CD4-positive, alpha-beta memory T cell (primary cell): ENCODE measurements at regions not wholly inside any gene's neighbourhood (a gene's known extent, or its start where the extent isn't known, plus 50 kb on each side); places are given as distances from the start of the nearest gene placed in this dataset.

ENCODE experiments used
- CTCF ChIA-PET: fragments of 350-600 bp; sonication (Branson Sonifier 250); formaldehyde crosslinking; loops from one replicate; lab custom pipeline; 2021; ENCODE audit warnings: inconsistent platforms; ENCODE audit not compliant: partially characterized antibody; lab: Charles Lee
- POLR2A ChIA-PET: fragments of 350-600 bp; sonication (Branson Sonifier 250); formaldehyde crosslinking; loops from one replicate; lab custom pipeline; 2021; ENCODE audit not compliant: partially characterized antibody; lab: Charles Lee
- DNase-seq, 5 donors: peaks; one replicate each; pipeline versions ENCODE4 v3.0.0 to v3.0.0-alpha.2; 2020 to 2022; ENCODE audit warnings: mixed read lengths in 1 of 5
- H3K27ac ChIP-seq: one replicate; pipeline ENCODE4 v1.7.0; 2013; ENCODE audit warnings: low read depth, low read length
- H3K27me3 ChIP-seq: 2 replicates; pipeline ENCODE4 v1.7.0; 2013; ENCODE audit warnings: mild to moderate bottlenecking, low read length, moderate library complexity; ENCODE audit not compliant: insufficient read depth
- H3K36me3 ChIP-seq: 2 replicates; pipeline ENCODE4 v1.7.0; 2013; ENCODE audit warnings: mild to moderate bottlenecking, low read length, moderate library complexity; ENCODE audit not compliant: insufficient read depth
- H3K4me1 ChIP-seq: 2 replicates; pipeline ENCODE4 v1.7.0; 2013; ENCODE audit warnings: mild to moderate bottlenecking, low read length, moderate library complexity; ENCODE audit not compliant: insufficient read depth
- H3K4me3 ChIP-seq, 2 donors: one replicate each; pipeline ENCODE4 v1.7.0; 2013; ENCODE audit warnings: low read length in 2 of 2, mild to moderate bottlenecking in 1 of 2
- H3K9me3 ChIP-seq, 2 donors: one replicate each; pipeline ENCODE4 v1.7.0; 2013; ENCODE audit warnings: low read length in 2 of 2, control low read depth in 1 of 2; ENCODE audit not compliant: control insufficient read depth in 1 of 2
- H3K27ac Mint-ChIP-seq, 7 donors: one replicate each; pipeline ENCODE4 v1.8.0; 2020 to 2021; ENCODE audit warnings: mixed read lengths in 7 of 7, mild to moderate bottlenecking in 6 of 7, inconsistent platforms in 3 of 7, moderate library complexity in 3 of 7
- H3K27me3 Mint-ChIP-seq, 2 donors: one replicate each; pipeline ENCODE4 v1.8.0; 2020 to 2021; ENCODE audit warnings: mixed read lengths in 2 of 2
- H3K36me3 Mint-ChIP-seq, 2 donors: one replicate each; pipeline ENCODE4 v1.8.0; 2020 to 2021; ENCODE audit warnings: mixed read lengths in 2 of 2, inconsistent platforms in 1 of 2, mild to moderate bottlenecking in 1 of 2
- H3K4me1 Mint-ChIP-seq, 4 donors: one replicate each; pipeline ENCODE4 v1.8.0; 2020 to 2021; ENCODE audit warnings: mixed read lengths in 4 of 4, mild to moderate bottlenecking in 1 of 4
- H3K4me3 Mint-ChIP-seq, 8 donors: one replicate each; pipeline ENCODE4 v1.8.0; 2020 to 2021; ENCODE audit warnings: mixed read lengths in 8 of 8, mild to moderate bottlenecking in 7 of 8, moderate library complexity in 6 of 8, inconsistent platforms in 3 of 8
- H3K9me3 Mint-ChIP-seq, 8 donors: one replicate each; pipeline ENCODE4 v1.8.0; 2020 to 2021; ENCODE audit warnings: mixed read lengths in 8 of 8, mild to moderate bottlenecking in 5 of 8, inconsistent platforms in 3 of 8, moderate library complexity in 1 of 8
- intact Hi-C: fragments of 100-400 bp; cut with micrococcal nuclease; formaldehyde crosslinking; loops from one replicate; pipeline ENCODE4 v1.15.1; 2023

DNA sequence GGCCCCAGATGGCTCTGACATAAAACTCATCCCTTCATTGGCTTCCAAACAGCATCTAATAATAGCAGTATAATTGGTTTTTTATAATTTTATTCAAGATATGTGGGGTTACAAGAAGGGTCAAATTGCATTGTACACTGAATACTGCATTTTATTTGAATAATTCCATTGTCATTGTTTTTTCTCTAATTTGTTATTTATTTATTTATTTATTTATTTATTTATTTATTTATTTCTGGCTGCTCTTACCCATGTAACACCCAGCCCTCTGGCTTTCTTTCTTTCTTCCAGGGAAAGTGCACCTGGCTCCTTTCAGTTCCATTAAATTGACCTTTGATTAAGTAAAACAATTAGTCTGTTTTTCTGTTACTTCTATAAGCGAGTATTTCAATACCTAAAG is 210.1 kb downstream of the CDH9 start:
- Histone ChIP-seq H3K4me3 (no peak overlapping the region), H3K4me1 (no peaks in the 10 kb centered on the region), H3K27ac (no peak overlapping the region), H3K9me3 (no peaks in the 10 kb centered on the region), H3K36me3 (no peaks in the 10 kb centered on the region), H3K27me3 (no peaks in the 10 kb centered on the region)
- POLR2A ChIA-PET = no interaction called here
- intact Hi-C loops = no loop called here
- H3K27ac Mint-ChIP-seq = no peak overlapping the region
- CTCF ChIA-PET = no interaction called here
- H3K4me3 Mint-ChIP-seq = no peak overlapping the region
- H3K36me3 Mint-ChIP-seq = no peaks in the 10 kb centered on the region
- peaks cover 0 to 29% (median 10%) of the 10 kb centered on the region in 8 donors for H3K9me3 Mint-ChIP-seq
- H3K27me3 Mint-ChIP-seq = no peaks in the 10 kb centered on the region
- DNase-seq = no peak
- H3K4me1 Mint-ChIP-seq = no peaks in the 10 kb centered on the region

DNA sequence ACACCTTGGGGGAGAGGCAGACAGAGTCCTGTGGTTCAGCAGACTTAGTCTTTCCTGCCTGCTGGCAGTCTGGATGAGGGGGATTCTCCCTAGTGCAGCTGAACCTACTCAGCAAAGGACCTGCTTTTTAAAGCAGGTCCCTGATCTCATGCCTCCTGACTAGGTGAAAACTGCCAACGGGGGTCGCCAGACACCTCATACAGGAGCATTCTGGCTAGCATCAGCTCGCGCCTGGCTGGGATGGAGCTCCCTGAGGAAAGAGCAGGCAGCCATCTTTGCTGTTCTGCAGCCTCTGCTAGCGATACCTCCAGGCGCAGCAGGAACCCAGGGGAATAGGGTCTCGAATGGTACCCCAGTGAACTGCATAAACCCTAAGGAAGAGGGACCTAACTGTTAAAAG is 225.2 kb downstream of the CDH9 start:
- Mint-ChIP-seq H3K36me3 (no peaks in the 10 kb centered on the region), H3K27me3 (no peaks in the 10 kb centered on the region), H3K4me3 (no peak overlapping the region), H3K9me3 (peaks cover 7 to 42% (median 22%) of the 10 kb centered on the region in 8 donors), H3K4me1 (no peaks in the 10 kb centered on the region), H3K27ac (no peak overlapping the region)
- Histone ChIP-seq H3K4me1 (no peaks in the 10 kb centered on the region), H3K9me3 (no peaks in the 10 kb centered on the region), H3K4me3 (no peak overlapping the region), H3K27me3 (no peaks in the 10 kb centered on the region), H3K27ac (no peak overlapping the region), H3K36me3 (no peaks in the 10 kb centered on the region)
- no peak for DNase-seq
- CTCF ChIA-PET = no interaction called here
- intact Hi-C loops = no loop called here
- POLR2A ChIA-PET = no interaction called here

DNA sequence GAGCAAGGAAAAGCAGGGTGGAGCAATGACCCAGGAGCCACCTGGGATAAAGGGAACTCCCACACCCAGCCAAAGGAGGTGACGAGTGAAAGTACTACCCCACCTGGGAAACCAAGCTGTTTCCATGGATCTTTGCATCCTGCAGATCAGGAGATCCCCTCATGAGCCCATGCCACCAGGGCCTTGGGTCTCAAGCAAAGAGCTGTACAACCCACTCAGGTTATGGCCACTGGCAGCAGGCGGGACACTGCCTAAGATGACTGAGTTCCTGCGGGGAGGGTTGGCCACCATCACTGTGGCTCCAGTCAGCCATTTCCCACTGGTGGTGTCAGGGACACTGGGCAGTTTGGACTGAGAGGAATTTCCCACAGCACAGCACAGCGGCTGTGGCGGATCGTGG is 225.7 kb downstream of the CDH9 start:
- Mint-ChIP-seq H3K36me3 (no peaks in the 10 kb centered on the region), H3K27ac (no peak overlapping the region), H3K4me1 (no peaks in the 10 kb centered on the region)

DNA sequence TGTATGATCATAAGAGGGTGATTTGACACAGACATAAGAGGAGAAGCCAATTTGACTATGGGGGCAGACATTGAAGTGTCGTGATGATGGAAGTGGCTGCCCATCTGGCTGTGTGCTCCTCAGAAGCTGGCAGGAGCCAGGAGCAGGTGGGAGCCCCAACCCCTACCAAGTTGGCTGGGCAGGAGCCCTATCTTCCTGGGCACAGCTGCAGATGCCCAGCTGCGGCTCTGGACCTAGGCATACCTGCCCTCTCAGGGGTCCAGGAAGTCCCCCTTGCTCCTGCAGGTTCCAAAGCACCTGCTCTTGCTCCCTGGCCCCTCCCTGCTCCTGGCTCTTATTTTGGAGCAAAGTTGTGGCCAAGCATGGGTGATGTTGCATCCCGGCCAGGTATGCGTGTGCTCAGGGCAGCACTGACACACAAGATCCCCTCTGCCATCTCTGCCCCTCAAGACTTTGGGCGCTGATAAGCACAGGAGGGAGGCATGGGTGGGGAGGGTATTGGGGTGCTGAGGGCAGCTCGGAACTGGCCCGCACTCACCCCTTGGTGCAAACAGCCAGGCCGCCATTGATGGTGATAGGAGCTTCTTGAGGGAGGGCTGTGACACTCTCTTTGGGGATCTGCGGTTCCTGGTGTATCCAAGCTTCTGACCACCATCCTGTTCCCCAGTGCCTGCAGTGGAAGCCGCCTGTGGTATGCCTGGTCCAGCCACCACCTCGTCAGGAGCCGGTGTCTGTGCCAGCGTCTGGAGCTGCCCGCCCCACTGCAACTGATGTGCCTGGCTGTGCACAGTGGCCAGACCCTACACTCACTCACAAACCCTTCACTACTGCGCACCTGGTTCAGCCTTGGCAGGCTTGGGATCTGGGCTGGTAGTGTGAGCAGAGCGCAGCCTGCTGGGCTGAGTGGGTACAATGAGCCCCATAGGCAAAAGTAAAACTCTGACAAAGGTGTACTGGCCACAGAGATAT is 230.9 kb downstream of the CDH9 start:
- CTCF ChIA-PET = no interaction called here
- Histone ChIP-seq H3K36me3 (no peaks in the 10 kb centered on the region), H3K9me3 (no peaks in the 10 kb centered on the region), H3K27ac (no peak overlapping the region), H3K27me3 (no peaks in the 10 kb centered on the region), H3K4me3 (no peak overlapping the region), H3K4me1 (no peaks in the 10 kb centered on the region)
- intact Hi-C loops = no loop called here
- H3K4me1 Mint-ChIP-seq = no peaks in the 10 kb centered on the region
- no peaks in the 10 kb centered on the region for H3K36me3 Mint-ChIP-seq
- peak in 1 of 5 donors; percentile 36 for DNase-seq
- H3K9me3 Mint-ChIP-seq = peaks cover 2 to 30% (median 11%) of the 10 kb centered on the region in 8 donors
- no peak overlapping the region for H3K27ac Mint-ChIP-seq
- POLR2A ChIA-PET = no interaction called here
- H3K27me3 Mint-ChIP-seq = no peaks in the 10 kb centered on the region
- no peak overlapping the region for H3K4me3 Mint-ChIP-seq

More for the DNA sequence above, 225.7 kb downstream of the CDH9 start:
- Histone ChIP-seq H3K36me3 (no peaks in the 10 kb centered on the region), H3K4me1 (no peaks in the 10 kb centered on the region), H3K9me3 (no peaks in the 10 kb centered on the region), H3K27me3 (no peaks in the 10 kb centered on the region), H3K27ac (no peak overlapping the region), H3K4me3 (no peak overlapping the region)
- ChIA-PET POLR2A (no interaction called here), CTCF (no interaction called here)
- H3K9me3 Mint-ChIP-seq = peaks cover 7 to 46% (median 23%) of the 10 kb centered on the region in 8 donors
- DNase-seq = no peak
- no peak overlapping the region for H3K4me3 Mint-ChIP-seq
- intact Hi-C loops = no loop called here
- H3K27me3 Mint-ChIP-seq = no peaks in the 10 kb centered on the region

DNA sequence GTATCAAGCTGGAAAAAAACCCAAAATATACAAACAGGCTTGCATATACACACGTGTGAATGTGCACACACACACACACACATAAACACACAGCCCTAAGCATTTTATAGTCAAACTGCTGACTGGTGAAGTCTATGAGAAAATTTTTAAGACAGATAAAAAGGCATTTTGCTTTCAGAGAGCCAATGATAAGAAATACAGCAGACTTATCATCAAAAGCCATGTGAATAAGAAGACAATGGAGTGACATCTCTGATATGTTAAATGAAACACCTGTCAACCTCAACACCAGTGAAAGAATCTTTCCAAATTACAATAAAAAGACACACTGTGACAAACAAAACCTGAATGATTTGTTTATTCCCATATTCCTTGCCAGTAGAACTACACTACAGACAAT is 233.3 kb downstream of the CDH9 start:
- H3K4me3 Mint-ChIP-seq = no peak overlapping the region
- Histone ChIP-seq H3K27ac (no peak overlapping the region), H3K4me1 (no peaks in the 10 kb centered on the region), H3K36me3 (no peaks in the 10 kb centered on the region), H3K4me3 (no peak overlapping the region), H3K27me3 (no peaks in the 10 kb centered on the region), H3K9me3 (no peaks in the 10 kb centered on the region)
- no peaks in the 10 kb centered on the region for H3K36me3 Mint-ChIP-seq
- H3K27me3 Mint-ChIP-seq = no peaks in the 10 kb centered on the region
- H3K9me3 Mint-ChIP-seq = peaks cover under 1 to 26% (median 9%) of the 10 kb centered on the region in 8 donors
- ChIA-PET CTCF (no interaction called here), POLR2A (no interaction called here)
- intact Hi-C loops = no loop called here
- no peak for DNase-seq
- no peak overlapping the region for H3K27ac Mint-ChIP-seq
- H3K4me1 Mint-ChIP-seq = no peaks in the 10 kb centered on the region

DNA sequence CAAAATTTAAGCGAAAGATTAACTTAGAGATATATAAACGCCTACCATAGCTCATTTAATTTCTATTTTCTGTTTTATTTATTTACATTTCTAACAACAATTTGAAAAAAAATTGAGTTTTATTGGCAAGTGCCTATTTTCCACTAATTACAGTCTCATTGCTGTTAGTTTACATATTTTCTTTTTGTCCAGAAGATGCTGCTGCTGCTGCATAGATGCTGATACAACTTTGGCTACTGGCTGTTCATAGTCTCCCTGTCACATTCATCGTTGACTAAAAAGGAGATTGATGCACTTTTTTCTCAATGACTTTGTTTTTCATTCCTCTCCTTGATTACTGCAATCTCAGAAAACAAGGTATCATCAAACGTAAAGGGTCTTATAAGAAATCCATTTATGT is 235.4 kb downstream of the CDH9 start:
- no peaks in the 10 kb centered on the region for H3K27me3 ChIP-seq
- no peaks in the 10 kb centered on the region for H3K4me1 Mint-ChIP-seq
- no peak overlapping the region for H3K4me3 ChIP-seq
- peaks cover 0 to 24% (median 7%) of the 10 kb centered on the region in 8 donors for H3K9me3 Mint-ChIP-seq
- no peaks in the 10 kb centered on the region for H3K27me3 Mint-ChIP-seq
- no peaks in the 10 kb centered on the region for H3K4me1 ChIP-seq
- H3K4me3 Mint-ChIP-seq = no peak overlapping the region
- ChIA-PET POLR2A (no interaction called here), CTCF (no interaction called here)
- no peaks in the 10 kb centered on the region for H3K9me3 ChIP-seq
- intact Hi-C loops = no loop called here
- no peaks in the 10 kb centered on the region for H3K36me3 ChIP-seq
- H3K27ac ChIP-seq = no peak overlapping the region
- H3K27ac Mint-ChIP-seq = no peak overlapping the region
- no peak for DNase-seq
- H3K36me3 Mint-ChIP-seq = no peaks in the 10 kb centered on the region

DNA sequence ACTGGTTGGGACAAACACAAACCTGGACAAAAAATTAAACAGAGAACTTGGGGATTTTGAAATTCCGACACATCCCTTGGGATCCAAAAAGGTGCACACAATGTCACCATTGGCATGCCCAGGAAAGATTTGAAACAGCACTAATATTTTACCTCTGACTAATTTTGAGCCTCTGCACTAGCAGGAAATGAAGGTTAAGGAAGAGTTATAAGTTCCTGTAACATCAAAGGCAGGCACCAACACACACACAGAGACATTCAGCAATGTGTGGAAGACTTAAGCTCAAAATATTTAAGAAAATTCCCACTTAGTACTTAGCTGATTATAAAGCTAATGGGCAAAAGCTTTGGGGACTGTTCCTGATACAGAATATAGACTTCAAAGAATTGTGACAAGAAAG is 247.0 kb downstream of the CDH9 start:
- CTCF ChIA-PET = no interaction called here
- Mint-ChIP-seq H3K4me3 (no peak overlapping the region), H3K9me3 (peaks cover 0 to 10% (median 7%) of the 10 kb centered on the region in 8 donors), H3K4me1 (no peaks in the 10 kb centered on the region), H3K27ac (no peak overlapping the region), H3K27me3 (no peaks in the 10 kb centered on the region), H3K36me3 (no peaks in the 10 kb centered on the region)
- DNase-seq = no peak
- Histone ChIP-seq H3K9me3 (no peaks in the 10 kb centered on the region), H3K4me1 (no peaks in the 10 kb centered on the region), H3K4me3 (no peak overlapping the region), H3K27ac (no peak overlapping the region), H3K27me3 (no peaks in the 10 kb centered on the region), H3K36me3 (no peaks in the 10 kb centered on the region)
- POLR2A ChIA-PET = no interaction called here
- intact Hi-C loops = no loop called here
